T1000 (cell line): ENCODE measurements at regions not wholly inside any gene's neighbourhood (a gene's known extent, or its start where the extent isn't known, plus 50 kb on each side); places are given as distances from the start of the nearest gene placed in this dataset.
"Not testable (repeated sequence)": the region's sequence is repeated elsewhere in the genome, so short reads cannot be mapped to it uniquely, and the experiment has no call there.

Source experiments
- DNase-seq: peaks from one replicate; lab custom pipeline; 2025; ENCODE audit warnings: mixed read lengths; lab: John Stamatoyannopoulos, UW

DNA sequence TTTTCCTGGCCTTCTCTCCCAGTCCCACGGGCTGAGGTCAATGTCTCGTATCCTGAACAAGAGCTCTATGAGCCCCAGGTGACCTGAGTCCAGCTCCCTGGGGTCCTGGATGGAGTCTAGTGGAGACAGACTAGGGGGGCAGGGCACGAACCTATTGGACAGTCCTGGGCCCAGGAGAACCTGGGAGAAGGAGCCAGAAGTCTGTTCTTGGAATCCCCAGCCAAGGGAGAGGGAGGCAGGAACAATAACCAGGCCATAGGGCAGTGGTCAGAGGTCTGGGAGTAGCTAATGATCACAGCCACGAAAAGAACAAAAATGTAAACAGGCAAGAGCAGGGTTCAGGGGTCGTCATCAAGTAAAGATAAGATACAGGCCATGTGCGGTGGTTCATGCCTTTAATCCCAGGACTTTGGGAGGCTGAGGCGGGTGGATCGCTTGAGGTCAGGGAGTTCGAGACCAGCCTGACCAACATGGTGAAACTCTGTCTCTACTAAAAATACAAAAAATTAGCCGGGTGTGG, 60.8 kb downstream of the COPRS start:
- DNase-seq, result no peak

DNA sequence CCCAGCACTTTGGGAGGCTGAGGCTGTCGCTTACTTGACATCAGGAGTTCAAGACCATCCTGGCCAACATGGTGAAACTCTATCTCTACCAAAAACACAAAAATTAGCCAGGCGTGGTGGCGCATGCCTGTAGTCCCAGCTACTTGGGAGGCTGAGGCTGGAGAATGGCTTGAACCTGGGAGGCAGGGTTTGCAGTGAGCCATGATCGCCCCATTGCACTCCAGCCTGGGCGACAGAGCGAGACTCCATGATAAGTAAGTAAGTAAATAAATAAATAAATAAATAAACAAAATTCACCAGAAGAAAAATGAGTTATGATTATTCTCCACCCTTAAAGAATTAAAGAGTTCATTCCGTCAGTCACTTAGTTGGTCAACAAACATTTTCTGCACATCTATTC, 63.1 kb downstream of the COPRS start:
- DNase-seq, result not testable (repeated sequence)

DNA sequence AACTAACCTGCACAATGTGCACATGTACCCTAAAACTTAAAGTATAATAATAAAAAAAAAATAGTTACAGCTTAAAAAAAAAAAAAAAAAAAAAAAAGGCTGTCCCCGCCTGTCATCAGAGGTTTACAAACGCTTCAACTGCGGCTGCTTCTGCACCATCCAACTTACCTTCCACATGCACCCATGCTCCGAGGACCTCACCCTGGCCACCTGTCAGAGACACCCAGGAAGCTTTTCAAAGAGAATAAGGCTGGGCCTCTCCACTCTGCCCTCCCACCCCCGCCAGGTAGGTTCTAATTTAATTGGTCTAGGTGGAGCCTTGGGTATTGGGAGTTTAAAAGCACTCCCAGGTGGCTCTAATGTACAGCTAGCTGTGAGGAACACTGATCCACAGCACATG, 64.9 kb downstream of the COPRS start:
- no peak for DNase-seq

DNA sequence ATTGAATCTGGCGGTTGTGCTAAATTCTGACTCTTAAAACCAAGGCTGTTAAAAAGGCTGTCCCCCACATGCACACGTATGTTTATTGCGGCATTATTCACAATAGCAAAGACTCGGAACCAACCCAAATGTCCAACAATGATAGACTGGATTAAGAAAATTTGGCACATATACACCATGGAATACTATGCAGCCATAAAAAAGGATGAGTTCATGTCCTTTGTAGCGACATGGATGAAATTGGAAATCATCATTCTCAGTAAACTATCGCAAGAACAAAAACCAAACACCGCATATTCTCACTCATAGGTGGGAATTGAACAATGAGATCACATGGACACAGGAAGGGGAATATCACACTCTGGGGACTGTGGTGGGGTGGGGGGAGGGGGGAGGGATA, 65.4 kb downstream of the COPRS start:
- DNase-seq, result not testable (repeated sequence)

DNA sequence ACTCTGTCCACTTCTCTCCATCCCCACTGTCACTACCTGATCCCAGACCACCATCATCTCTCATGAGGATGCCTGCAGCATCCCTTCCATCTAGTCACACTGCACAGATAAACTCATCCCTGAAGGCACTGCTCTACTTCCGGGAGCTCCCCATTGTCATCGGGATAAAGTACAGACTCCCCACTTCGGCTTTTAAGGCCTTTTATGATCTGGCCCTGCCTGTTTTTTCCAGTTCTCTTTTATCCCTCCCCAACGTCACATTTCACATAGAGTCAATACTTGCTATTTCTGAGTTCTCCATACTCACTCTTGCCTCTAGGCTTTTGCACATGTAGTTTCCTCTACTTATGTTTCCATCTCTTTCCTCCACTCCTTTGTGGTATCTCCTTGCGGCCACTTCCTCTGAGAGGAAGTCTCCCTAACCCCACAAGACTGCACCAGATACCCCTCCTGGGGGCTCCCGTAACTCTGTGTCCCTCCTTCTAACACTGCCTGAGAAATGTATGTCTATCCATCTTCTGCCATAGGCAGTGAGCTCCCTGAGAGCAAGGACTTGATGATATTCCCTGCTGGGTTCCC, 66.9 kb downstream of the COPRS start:
- no peak for DNase-seq

DNA sequence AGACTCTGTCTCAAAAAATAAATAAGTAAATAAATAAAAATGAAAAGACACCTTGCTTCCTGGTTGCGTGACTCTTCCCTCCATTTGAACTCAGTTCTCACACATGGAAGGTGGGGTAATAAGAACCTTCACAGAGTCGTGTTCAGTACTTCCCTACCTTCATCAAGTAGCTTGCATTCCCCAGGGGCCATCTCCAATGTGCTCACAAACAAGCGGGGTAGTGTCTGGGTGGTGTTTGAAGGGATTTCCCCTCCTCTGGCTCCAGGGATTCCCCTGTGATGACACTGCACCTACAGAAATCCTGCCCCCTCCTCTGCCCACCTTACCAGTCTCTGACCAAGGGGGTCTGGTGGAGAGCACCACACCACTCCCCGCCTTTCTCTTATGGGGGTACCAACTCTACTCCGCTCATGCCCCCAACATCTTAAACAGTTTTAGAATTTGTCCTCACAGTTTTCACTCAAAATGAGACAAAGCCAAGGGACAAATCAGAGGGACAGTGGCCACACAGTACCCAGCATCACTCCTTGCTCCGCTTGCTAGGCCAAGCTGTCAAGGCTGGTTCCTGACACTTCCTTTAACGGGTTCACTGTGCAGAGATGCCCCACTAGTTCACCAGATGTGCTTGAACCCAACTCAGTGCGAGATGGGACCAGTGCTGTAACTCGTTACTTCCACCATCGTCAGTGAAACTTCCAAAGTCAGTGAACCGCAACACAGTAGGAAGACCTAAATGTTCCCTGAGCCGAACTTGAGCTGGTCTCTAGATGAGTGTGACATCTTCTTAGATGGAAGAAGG, 69.1 kb downstream of the COPRS start:
- DNase-seq, result no peak

DNA sequence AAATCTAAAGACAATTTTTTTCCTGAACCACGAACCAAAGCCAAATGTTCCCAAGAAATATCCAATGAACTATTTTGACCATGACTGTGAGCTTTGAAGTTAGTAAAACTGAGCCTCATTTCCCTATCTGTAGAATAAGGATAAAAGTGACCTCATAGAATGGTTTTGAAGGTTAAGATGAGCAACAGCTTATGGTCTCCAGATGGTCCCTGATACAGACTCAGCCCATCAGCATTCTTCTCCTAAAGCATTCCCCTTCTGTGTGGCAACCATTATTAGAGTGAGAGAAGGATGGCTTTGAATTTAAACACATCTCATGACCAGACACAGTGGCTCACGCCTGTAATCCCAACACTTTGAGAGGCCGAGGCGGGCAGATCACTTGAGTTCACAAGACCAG, 70.1 kb downstream of the COPRS start:
- DNase-seq, result no peak

DNA sequence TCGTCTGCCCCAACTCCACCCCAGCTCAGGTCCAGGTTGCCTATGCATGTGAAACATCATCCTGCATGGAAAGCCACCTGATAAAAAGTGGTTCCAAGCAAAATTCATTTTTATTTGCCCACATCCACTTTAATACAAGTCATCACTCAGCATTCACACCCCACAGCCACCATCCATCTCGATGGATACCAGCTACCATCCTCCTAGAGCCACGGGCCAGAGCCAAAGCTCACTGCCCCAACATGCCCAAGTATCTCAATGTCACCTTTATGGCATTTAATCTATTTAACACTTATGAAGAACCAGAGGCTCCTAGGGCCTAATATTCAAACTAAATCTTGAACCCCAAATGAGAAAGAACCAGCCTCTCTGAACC, 70.5 kb downstream of the COPRS start:
- DNase-seq, result no peak

DNA sequence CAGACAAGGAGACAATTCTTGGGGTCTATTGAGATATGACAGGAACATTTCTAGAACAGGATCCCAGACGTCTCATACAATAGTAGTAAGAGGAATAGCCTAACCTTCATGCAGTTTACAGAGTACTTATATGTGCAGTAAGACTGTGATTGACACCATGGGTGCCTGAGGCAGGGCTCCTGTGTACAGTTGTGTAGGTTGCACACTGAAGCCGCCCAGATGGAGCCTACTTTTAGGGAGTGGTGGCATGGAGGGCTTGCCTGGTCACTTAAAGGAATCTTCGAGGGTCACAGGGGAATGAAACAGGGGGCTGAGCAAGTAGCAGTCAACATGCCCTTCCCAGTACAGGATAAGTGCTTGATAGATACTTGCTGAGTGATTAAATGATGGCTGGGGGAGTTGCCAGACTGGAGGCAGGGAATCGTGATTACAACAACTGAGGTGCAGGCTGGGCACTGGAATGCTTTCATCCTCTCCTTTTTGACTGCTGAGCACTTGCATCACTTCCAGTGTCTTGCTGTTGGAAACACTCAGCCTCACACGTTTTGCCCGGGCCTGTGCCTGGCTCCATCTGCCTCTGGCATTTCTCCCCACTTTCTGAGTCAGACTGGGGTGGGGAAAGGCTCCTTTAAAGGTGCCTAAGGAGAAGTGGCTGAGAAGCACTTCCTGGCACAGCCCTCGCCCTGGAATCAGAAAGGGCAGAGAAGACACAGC, 71.0 kb downstream of the COPRS start:
- DNase-seq, result peak; percentile 66

DNA sequence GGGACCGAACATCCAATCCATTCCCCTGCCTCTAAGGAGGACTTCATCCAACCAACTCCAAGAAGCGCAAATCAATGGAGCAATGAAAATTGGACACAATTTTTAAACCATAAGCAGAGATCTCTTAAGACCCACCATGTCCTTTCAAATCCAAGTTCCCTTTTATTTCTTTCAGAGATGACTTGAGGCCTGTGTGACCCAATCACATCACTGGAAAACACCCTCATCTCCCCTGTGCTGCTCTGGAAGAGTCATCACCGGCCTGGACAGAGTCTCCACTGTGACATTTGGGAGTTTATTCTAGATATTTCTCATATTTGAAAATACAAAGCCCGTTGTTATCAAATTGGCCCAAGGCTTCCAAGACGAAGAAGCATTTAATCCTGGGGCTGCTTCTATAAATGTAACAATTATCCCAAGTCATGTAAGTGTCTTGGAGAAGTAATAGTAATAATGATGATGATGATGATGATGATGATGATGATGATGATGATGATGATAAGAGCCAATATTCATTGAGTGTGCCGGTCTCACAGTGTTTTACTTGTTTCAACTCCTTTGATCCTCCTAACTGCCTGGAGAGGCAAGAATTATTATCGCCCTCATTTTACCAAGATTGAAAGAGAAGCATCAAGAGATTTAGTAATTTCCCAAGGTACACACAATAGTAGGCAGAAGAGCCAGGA, 72.1 kb downstream of the COPRS start:
- DNase-seq, result no peak

DNA sequence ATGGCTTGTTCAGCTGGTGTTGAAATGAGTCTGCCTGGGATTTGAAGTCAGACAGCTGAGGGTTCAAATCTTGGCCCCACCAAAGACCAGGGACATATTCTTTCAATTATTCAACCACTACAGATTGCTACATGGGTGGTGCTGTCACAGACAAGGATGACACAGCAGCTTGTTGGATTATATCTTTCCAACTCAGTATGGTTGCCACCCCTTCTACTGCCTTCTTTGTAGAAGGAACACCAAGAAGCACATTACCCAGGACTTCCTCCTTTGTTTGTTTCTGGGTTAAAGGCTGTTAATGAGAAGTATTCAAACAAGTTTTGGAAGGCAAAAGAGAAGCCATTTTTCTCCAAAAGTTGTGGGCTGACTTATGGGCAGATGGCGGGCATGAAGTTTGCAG, 78.6 kb downstream of the COPRS start:
- no peak for DNase-seq

DNA sequence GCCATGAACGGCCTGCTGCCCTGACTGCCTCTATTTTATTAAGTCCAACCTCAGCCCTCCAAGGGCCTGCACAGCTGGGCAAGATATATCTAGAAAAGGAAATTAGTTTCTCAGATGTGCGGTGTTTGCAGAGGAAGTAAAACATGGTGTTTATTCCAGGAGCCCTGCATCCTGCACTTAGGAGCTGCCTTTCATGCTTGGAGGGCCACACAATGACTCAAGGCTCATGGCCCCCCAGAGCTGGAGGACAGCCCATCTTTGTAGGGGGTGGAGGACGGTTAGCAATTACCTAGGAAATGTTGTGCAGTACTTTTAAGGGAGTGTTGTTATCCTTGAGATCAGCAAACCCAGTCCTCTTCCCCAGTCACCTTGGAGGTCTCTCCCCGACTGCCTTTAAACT, 80.5 kb downstream of the COPRS start:
- DNase-seq, result no peak

DNA sequence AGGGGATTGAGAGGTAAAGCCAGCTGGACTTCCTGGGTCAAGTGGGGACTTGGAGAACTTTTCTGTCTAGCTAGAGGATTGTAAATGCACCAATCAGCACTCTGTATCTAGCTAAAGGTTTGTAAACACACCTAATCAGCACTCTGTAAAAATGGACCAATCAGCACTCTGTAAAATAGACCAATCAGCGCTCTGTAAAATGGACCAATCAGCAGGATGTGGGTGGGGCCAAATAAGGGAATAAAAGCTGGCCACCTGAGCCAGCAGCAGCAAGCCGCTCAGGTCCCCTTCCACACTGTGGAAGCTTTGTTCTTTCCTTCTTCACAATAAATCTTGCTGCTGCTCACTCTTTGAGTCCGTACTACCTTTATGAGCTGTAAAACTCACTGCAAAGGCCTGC, 87.7 kb downstream of the COPRS start:
- DNase-seq, result not testable (repeated sequence)

DNA sequence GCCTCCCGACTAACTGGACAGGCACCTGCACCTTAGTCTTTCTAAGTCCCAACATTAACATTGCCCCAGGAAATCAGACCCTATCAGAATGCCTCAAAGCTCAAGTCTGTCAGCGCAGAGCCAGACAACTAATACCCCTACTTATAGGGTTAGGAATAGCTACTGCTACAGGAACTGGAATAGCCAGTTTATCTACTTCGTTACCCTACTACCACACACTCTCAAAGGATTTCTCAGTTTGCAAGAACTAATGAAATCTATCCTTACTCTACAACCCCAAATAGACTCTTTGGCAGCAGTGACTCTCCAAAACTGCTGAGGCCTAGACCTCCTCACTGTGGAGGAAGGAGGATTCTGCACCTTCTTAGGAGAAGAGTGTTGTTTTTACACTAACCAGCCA, 88.5 kb downstream of the COPRS start:
- not testable (repeated sequence) for DNase-seq

DNA sequence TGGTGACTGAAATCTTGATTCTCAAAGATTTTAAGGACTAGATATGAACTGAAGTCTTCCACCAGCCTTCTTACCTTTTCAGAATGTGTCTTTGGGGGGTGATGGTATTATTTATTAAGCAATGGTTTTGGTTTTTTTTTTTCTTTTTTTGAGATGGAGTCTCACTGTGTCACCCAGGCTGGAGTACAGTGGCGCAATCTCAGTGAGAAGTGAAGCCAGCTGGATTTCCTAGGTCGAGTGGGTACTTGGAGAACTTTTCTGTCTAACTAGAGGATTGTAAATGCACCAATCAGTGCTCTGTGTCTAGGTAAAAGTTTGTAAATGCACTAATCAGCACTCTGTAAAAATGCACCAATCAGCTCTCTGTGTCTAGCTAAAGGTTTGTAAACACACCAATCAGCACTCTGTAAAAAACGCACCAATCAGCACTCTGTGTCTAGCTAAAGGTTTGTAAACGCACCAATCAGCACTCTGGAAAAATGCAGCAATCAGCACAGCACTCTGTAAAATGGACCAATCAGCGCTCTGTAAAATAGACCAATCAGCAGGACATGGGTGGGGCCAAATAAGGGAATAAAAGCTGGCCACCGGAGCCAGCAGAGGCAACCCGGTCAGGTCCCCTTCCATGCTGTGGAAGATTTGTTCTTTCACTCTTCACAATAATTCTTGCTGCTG, 97.1 kb downstream of the COPRS start:
- peak; percentile 91 for DNase-seq

DNA sequence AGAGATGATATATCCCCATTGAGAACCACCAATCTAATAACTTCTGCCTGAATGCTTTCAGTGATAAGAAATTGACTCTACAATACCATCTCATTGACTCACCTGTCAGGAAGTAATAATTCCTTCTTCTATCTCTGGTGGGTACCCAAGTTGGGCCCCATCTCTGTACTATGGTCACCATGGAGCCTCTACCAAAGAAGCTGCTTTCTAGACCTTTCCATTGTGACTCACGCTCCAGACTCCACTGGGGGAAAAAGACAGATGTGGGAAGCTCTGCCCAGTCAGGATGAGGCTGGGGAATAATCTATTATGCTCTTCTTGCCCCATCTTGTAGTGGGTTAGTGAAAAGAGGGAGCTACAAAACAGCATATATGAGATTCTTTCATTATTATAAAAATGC, 100.4 kb downstream of the COPRS start:
- DNase-seq, result no peak

DNA sequence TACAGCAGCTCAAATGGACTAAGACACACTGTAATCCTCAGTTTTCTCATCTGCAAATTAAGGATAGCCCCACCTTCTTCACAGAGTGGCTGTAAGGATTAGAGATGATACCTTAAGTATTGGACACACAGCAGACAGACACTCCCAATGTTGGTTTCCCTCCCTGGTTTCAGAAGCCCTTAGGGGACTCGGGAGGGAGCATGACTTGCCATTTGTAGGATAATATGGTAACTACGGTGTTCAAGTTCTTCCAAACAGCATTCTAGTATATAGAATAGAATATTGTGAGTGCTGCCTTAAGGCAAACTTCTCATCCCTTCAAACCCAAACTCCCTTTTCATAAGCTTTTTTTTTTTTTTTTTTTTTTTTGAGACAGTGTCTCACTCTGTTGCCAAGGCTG, 101.9 kb downstream of the COPRS start:
- no peak for DNase-seq

DNA sequence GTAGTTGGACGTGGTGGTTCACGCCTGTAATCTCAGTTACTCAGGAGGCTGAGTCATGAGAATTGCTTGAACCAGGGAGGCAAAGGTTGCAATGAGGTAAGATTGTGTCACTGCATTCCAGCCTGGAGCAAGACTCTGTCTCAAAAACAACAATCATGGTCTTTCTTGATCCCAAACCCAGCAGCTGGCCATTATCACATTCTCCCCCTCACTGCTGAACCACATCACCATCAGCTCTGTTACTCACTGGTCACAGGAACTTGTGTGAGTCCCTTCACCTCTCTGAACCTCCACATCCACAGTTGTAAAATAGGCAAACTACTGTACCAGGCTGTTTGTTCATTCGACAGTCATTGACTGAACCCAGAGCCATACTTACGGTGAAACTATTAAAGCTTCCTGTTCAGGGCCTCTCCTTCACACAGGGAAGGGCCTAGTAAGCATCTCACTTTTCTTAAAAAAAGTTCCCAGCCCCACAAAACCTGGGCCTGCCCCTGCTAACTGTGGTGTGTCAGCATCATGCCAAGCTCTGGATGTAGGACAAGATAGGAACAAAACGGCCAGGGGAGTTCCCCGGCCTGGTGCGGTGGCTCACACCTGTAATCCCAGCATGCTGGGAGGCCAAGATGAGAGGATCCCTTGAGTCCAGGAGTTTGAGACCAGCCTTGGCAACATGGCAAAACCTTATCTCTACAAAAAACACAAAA, 104.7 kb downstream of the COPRS start:
- peak; percentile 82 for DNase-seq

DNA sequence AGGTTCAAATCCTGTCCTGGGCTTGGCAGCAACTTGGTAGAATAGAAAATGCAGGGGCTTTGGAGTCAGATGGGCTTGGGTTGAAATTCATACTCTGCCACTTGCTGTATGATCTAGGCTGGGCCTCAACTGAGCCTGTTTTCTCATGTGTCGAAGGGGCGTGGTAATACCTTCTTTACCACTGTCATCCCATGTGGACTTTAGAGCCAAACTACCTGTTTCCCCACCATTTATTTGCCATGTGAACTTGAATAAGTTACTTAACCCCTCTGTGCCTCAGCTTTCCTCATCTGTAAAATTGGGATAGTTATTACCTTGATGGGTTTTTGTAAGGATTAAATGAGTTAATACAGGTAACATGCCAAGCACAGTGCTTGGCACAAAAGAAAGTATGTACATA, 106.0 kb downstream of the COPRS start:
- no peak for DNase-seq

DNA sequence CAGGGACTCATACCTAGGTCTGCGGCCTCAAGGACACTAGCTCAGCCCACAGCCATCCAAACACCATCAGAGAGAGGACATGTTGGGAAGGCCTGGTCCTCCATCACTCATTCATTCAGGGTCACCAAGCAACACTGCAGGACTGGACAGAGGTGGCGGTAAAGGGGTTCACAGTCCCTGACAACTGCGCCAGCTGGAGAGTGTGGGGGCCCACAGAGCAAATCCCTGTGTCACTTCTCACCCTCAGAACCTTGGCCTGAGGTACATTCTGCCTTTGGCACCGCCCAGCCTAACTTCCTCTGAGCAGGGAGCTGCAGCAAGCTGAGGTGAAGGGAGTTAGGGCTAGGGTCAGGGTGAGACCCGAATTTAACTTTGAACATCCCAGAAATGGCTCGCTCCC, 106.5 kb downstream of the COPRS start:
- no peak for DNase-seq

DNA sequence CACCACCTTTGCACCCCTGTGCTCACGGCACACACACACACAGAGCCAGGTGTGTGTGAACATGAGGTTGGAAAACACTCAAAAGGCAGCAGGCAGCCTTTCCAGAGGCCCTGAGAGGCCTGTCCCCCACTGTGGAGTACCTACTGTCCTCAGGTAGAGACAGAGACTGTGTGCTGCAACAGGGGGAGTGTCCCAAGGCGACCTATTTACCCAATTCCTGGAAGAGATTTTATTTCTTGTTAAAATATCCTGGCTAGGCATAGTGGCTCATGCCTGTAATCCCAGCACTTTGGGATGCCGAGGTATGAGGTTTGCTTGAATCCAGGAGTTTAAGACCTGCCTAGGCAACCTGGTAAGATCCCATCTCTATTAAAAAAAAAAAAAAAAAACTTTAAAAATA, 108.5 kb downstream of the COPRS start:
- no peak for DNase-seq
